NCI-H2227 (cell line): ENCODE measurements at regions not wholly inside any gene's neighbourhood (a gene's known extent, or its start where the extent isn't known, plus 50 kb on each side); places are given as distances from the start of the nearest gene placed in this dataset.
A peak's percentile ranks its signal among the peaks of the same experiment; 100 is the strongest.
"Not testable (repeated sequence)": the region's sequence is repeated elsewhere in the genome, so short reads cannot be mapped to it uniquely, and the experiment has no call there.

ENCODE experiments used
- DNase-seq: peaks from one replicate; lab custom pipeline; 2025; ENCODE audit not compliant: unreplicated experiment; lab: John Stamatoyannopoulos, UW

GRCh38 chr6:21282360-21282759 is 311.2 kb upstream of the SOX4 start:
- DNase-seq, result not testable (repeated sequence)

- DNase-seq, result no peak
Observed at GRCh38 chr6:21284166-21284565, 309.4 kb upstream of the SOX4 start.

GRCh38 chr6:21284706-21285105 is 308.8 kb upstream of the SOX4 start:
- DNase-seq, result no peak

GRCh38 chr6:21294144-21294543 is 299.4 kb upstream of the SOX4 start:
- no peak for DNase-seq

- DNase-seq, result no peak
Observed at GRCh38 chr6:21295506-21296240, 297.9 kb upstream of the SOX4 start.

GRCh38 chr6:21297665-21298064 is 295.9 kb upstream of the SOX4 start:
- DNase-seq, result no peak

- DNase-seq, result no peak
Observed at GRCh38 chr6:21299216-21299615, 294.3 kb upstream of the SOX4 start.

GRCh38 chr6:21300439-21300838 is 293.1 kb upstream of the SOX4 start:
- no peak for DNase-seq

- no peak for DNase-seq
Observed at GRCh38 chr6:21305893-21306332, 287.6 kb upstream of the SOX4 start.

GRCh38 chr6:21306546-21306945 is 287.0 kb upstream of the SOX4 start:
- DNase-seq, result no peak

- peak; percentile 18 for DNase-seq
Observed at GRCh38 chr6:21309807-21310221, 283.7 kb upstream of the SOX4 start.

- no peak for DNase-seq
Observed at GRCh38 chr6:21310568-21311140, 282.9 kb upstream of the SOX4 start.

- no peak for DNase-seq
Observed at GRCh38 chr6:21312118-21312517, 281.4 kb upstream of the SOX4 start.

- no peak for DNase-seq
Observed at GRCh38 chr6:21317642-21318041, 275.9 kb upstream of the SOX4 start.

GRCh38 chr6:21321076-21321475 is 272.5 kb upstream of the SOX4 start:
- no peak for DNase-seq

GRCh38 chr6:21321531-21321930 is 272.0 kb upstream of the SOX4 start:
- DNase-seq, result no peak

- DNase-seq, result no peak
Observed at GRCh38 chr6:21323577-21323976, 270.0 kb upstream of the SOX4 start.

GRCh38 chr6:21325201-21325856 is 268.2 kb upstream of the SOX4 start:
- DNase-seq, result no peak

- DNase-seq, result no peak
Observed at GRCh38 chr6:21327326-21328112, 266.0 kb upstream of the SOX4 start.

- DNase-seq, result no peak
Observed at GRCh38 chr6:21331235-21331634, 262.3 kb upstream of the SOX4 start.

GRCh38 chr6:21332077-21332476 is 261.5 kb upstream of the SOX4 start:
- DNase-seq, result no peak

- DNase-seq, result no peak
Observed at GRCh38 chr6:21332660-21333059, 260.9 kb upstream of the SOX4 start.
